GM18951 (cell line): ENCODE measurements at regions not wholly inside any gene's neighbourhood (a gene's known extent, or its start where the extent isn't known, plus 50 kb on each side); places are given as distances from the start of the nearest gene placed in this dataset.
"Not testable (repeated sequence)": the region's sequence is repeated elsewhere in the genome, so short reads cannot be mapped to it uniquely, and the experiment has no call there.

ENCODE experiments used
- POLR2A ChIP-seq: IDR thresholded peaks from 4 replicates; pipeline ENCODE4 v1.6.1; 2011; ENCODE audit warnings: mild to moderate bottlenecking; ENCODE audit not compliant: insufficient read length, insufficient read depth; ENCODE audit errors: extremely low read depth
- in situ Hi-C: fragments of 300-500 bp; cut with MboI; formaldehyde crosslinking; loops from one replicate; pipeline ENCODE4 v1.12.0; 2022; ENCODE audit warnings: low sequenced_read_pairs, mixed read lengths, inconsistent platforms; ENCODE audit not compliant: unreplicated experiment

- no peak for TF ChIP-seq POLR2A
- in situ Hi-C loops: no loop called here
These were observed 50.9 kb upstream of the WARS2 start for GRCh38 chr1:119191325-119191724.

- TF ChIP-seq POLR2A: no peak
- in situ Hi-C loops: no loop called here
These were observed 63.9 kb upstream of the WARS2 start for GRCh38 chr1:119204197-119204960.

- TF ChIP-seq POLR2A: no peak
- in situ Hi-C loops: no loop called here
These were observed 64.5 kb upstream of the WARS2 start for GRCh38 chr1:119204961-119205357.

GRCh38 chr1:119209061-119209460 is 68.6 kb upstream of the WARS2 start:
- no peak for TF ChIP-seq POLR2A
- in situ Hi-C loops: no loop called here

GRCh38 chr1:119209596-119210295 is 69.3 kb upstream of the WARS2 start:
- TF ChIP-seq POLR2A: no peak
- in situ Hi-C loops: no loop called here

GRCh38 chr1:119210296-119210649 is 69.8 kb upstream of the WARS2 start:
- TF ChIP-seq POLR2A: no peak
- in situ Hi-C loops: no loop called here

DNA sequence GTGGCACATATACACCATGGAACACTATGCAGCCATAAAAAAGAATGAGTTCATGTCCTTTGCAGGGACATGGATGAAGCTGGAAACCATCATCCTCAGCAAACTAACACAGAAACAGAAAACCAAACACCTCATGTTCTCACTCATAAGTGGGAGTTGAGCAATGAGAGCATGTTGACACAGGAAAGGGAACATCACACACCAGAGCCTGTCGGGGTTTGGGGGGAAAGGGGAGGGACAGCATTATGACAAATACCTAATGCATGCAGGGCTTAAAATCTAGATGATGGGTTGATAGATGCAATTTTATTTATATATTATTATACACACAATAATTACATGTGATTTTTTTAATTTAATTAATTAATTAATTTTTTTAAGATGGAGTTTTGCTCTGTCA is 72.8 kb upstream of the WARS2 start:
- in situ Hi-C loops: not testable (repeated sequence)

DNA sequence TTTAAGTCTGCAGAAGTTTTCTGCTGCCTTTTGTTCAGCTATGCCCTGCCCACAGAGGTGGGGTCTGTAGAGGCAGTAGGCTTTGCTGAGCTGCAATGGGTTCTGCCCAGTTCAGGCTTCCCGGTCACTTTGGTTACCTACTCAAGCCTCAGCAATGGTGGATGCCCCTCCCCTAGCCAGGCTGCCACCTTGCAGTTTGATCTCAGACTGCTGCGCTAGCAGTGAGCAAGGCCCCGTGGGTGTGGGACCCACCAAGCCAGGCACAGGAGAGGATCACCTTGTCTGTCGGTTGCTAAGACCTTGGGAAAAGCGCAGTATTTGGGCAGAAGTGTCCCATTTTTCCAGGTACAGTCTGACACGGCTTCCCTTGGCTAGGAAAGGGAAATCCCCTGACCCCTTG is 74.5 kb upstream of the WARS2 start:
- in situ Hi-C loops: not testable (repeated sequence)

DNA sequence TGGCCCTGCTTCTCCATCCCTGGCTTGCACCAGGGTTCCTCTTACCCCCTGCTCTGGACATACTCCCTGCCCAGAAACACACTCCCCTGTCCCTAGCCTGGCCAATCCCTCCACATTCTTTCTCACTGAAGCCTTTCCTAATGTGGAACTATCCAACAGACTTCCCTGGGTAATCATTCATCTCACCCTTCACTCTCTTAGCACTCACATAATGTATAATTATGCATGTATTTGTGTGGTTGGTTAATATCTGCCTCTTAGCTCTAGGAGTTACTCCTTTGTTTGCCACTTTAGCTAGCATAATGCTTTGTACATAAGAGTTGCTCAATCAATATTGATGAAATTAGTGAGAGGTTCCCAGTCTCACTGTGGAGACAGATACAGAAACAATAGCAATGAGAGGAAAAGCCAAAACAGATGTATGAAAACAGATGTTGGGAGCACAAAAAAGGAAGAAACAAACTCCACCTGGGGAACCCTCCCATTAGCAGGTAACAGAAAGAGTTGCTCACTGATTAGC is 76.9 kb upstream of the WARS2 start:
- TF ChIP-seq POLR2A: no peak
- in situ Hi-C loops: no loop called here

DNA sequence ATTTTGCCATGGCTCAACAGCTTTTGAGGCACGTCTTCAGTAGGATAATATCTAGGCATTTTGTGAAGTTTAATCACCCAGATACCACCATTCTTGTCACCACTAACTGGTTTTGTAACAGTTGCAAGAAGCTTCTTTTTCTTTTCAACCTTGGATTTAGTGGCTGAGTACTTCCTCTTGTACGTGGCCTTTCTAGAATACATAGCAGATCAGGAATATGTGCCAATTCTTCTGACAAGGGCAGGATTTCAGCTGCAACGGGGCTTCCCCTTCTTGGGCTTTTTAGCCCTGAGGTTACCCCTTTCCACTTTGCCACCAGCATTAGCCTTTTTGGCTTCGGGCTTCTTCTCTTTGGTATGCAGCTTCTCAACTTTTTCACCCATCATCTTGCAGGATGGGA is 79.3 kb upstream of the WARS2 start:
- no peak for TF ChIP-seq POLR2A
- in situ Hi-C loops: no loop called here

DNA sequence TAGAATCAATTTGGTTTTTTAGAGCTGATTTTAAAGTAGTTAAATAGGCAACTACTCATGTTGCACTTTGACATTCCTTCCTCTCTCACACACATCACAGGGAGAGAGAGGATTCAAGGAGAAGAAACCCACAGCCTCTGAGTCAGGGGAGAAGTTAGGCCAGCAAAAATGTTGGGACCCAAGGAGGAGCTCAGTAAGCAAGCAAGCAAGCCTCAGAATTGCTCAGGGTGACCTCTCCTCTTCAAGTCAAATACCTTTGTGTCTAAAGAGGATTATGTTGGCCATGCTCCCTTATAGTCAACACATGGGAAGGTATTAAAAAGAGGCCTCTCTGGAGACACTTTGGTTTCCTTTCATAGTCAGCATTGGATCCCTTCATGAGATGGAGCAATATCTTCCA is 80.5 kb upstream of the WARS2 start:
- in situ Hi-C loops: no loop called here
- no peak for TF ChIP-seq POLR2A

GRCh38 chr1:119222271-119222670 is 81.8 kb upstream of the WARS2 start:
- no peak for TF ChIP-seq POLR2A
- in situ Hi-C loops: no loop called here

- in situ Hi-C loops: no loop called here
- no peak for TF ChIP-seq POLR2A
These were observed 84.8 kb upstream of the WARS2 start for GRCh38 chr1:119225265-119225664.

GRCh38 chr1:119225831-119226230 is 85.4 kb upstream of the WARS2 start:
- in situ Hi-C loops: no loop called here
- no peak for TF ChIP-seq POLR2A
